HG02588 (cell line): ENCODE measurements at regions not wholly inside any gene's neighbourhood (a gene's known extent, or its start where the extent isn't known, plus 50 kb on each side); places are given as distances from the start of the nearest gene placed in this dataset.
A peak's percentile ranks its signal among the peaks of the same experiment; 100 is the strongest.

Experiments used
- ATAC-seq: cut with Tn5 transposase; IDR thresholded peaks from one replicate; pipeline ENCODE4 v1.9.1; 2021; ENCODE audit warnings: mild to moderate bottlenecking, moderate library complexity; ENCODE audit not compliant: unreplicated experiment

DNA sequence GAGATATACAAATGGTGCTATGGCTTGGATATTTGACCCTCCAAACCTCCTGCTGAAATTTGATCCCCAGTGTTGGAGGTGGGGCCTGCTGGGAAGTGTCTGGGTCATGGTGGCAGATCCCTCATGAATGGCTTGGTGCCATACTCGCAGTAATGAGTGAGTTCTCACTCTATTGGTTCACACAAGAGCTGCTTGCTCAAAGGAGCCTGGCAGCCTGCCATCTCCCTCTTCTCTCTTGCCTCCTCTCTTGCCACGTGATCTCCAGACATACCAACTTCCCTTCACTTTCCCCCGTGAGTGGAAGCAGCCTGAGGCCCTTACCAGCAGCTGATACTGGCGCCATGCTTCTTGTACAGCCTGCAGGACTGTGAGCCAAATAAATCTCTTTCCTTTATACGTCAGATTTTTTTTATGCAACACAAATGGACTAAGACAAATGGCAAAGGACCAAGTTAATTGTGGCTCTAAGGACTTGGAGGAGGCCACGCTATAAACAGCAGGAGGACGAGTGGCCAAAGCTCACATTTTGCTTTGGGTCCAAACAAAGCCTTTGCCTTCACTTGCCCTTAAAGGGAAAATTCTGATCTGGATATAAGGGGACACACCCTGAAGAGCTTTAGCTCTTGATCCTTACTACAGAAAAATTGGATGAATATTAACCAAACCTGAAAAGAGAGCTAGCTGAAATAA is 214.7 kb downstream of the SS18 start:
- ATAC-seq: no peak

GRCh38 chr18:25873833-25874232 is 216.6 kb downstream of the SS18 start:
- ATAC-seq: no peak

GRCh38 chr18:25866331-25866730 is 224.1 kb downstream of the SS18 start:
- ATAC-seq: no peak

- ATAC-seq: no peak
Observed at GRCh38 chr18:25862881-25863600, 227.4 kb downstream of the SS18 start.

DNA sequence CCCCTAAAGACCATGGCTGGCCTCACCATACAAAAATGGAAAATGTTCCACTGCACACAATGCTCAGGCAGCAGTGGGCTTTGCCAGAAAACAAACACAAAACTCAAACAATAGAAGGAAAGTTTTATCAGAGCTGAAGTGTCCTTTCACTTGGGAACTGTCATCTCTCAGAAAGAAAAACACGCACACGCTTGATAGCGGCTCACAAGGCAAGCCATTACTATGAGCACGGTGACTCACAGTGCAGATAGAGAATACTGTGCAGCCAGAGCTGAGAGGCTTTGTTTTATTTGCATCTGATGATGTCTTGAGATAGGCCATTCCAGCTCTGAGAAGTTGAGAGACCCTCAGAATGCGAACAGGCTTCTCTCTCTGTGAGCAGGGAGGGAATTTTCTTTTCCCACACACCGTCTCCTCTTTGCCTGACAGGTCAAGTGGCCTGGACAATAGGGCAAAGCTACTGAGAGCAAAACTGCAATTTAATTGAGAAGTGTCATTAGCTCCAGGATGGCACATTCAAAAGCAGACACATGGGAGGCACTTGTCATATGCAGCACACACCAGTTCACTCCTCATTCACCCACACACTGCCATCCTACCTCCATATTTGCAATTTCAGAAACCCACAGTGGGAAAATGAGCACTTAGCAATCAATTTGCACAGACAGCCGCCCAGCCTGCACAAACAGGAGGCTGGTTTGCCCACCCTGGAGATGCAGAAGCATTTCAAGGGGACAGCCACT is 236.6 kb downstream of the SS18 start:
- no peak for ATAC-seq

DNA sequence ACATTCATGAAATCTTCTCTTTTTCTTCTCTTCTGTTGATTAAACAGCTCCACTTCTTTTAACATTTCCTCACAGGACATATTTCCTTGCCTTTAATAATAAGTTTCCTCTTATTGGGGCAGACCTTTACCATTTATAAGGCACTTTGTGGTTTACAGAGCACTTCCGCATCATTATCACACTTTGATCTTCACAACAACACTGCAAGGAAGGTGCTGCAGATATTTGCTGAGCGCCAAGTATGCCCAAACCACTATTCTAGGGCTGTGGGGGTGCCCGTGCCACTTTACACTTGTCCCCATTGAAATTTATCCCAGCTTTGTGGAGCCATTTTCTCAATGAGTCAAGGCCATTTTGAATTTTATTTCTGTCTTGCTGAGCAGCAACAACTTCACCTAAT is 246.6 kb downstream of the SS18 start:
- ATAC-seq: no peak

- ATAC-seq: no peak
Observed at GRCh38 chr18:25842665-25843064, 247.7 kb downstream of the SS18 start.

- no peak for ATAC-seq
Observed at GRCh38 chr18:25834061-25834460, 256.4 kb downstream of the SS18 start.

DNA sequence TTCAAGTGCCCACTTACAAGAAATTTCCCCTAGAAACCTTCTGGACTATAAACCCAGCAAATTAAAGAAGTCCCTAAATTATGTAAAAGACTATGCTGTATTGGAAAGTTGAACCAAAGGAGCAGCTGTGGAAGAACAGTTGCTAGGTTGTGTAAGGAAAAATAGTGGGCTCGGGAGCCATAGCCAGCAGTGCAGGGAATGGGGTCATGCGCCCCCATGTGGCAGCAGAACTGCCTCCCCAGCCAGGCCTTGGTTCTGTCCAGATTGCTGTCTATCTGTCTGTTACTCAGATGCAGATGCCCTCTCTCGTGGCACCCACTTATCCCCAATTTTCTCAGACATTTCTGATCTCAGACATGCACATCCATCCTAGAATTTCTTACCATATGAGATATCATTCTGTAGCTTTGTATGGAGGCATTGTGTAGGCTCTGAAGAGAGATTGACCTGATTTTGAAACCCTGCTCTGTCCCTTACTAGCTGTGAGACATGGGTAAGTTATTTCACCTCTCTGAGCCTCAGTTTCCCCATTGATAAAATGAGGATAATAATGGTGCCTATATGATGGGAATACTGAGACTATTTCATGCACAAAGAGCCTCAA is 258.3 kb downstream of the SS18 start:
- peak; percentile 59 for ATAC-seq

DNA sequence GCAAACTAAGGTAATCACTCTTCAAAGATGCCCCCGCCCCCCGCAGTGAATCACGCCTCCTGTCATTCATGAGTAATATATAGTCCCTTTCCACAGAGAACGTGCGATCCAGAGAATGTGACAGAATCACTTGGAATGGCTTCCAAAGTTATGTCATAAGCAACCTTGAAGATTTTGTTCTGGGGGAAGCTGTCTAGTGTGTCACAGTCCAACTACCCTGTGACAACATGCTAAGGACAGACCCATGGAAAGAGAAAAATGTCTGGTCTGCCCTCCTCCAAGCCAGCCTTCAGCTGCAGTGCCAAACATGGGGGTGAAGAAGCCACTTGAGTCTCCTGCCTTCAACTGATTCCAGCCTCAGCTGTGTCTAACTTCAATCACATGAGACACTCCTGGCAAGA is 259.1 kb downstream of the SS18 start:
- ATAC-seq: no peak

DNA sequence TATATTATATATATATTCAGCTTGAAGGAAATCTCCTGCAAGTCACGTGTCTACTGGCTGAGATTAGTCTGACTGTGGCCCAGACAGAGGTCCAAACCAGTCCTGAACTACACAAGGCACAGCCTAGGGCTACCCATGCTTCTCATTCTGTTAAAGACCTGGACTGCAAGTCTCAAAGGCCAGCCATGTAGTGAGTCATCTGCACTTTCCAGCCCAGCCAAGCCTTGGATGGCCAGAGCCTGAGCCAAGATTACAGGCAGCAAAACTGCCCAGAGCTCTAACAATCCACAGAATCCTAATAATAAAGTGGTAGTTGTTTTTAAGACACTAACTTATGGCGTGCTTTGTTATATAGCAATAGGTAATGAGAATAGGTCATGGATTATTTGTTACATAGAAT is 259.6 kb downstream of the SS18 start:
- ATAC-seq: no peak

DNA sequence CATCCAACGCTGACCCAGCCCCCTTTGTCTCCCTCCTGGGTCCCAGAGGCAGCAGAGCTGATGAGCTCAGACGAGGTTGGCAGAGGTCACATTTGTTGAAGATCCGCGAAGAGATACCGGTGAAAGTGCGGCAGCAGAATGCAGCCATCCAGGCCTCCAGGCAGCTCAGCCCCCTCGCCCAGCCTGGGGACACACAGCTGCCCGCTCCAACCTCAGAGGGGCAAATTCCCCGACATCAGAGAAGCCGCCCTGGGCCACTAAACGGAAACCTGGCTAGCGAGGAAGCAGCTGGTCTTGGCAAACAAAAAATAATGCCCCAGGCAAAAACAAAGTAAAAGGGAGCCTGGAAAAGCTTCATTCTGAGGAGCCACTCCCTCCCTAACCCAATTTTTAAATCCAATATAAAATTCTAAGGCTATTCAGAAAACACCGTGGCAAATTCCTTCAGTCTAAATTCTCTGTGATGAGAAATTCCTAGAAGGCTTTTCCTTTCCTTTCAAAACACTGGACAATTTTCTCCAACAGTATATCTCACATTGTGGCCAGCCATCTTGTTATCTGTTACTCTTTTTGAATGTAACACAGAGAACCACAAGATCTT is 262.4 kb downstream of the SS18 start:
- ATAC-seq: no peak

DNA sequence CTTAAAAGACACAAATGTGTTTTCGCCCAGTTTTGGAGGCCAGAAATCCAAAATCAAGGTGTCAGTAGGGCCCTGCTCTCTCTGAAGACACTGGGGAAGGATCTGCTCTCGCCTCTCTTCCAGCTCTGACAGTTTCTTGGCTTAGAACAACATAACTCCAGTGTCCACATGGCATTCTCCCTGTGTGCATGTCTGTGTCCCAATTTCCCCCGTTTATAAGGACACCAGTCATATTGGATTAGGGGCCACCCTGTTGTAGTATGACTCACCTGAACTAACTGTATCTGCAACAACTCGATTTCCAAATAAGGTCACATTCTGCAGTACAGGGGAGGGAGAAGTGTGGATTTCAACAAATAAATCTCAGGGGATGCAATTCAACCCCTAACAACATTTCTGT is 263.2 kb downstream of the SS18 start:
- ATAC-seq: no peak

GRCh38 chr18:25826823-25827222 is 263.6 kb downstream of the SS18 start:
- no peak for ATAC-seq

DNA sequence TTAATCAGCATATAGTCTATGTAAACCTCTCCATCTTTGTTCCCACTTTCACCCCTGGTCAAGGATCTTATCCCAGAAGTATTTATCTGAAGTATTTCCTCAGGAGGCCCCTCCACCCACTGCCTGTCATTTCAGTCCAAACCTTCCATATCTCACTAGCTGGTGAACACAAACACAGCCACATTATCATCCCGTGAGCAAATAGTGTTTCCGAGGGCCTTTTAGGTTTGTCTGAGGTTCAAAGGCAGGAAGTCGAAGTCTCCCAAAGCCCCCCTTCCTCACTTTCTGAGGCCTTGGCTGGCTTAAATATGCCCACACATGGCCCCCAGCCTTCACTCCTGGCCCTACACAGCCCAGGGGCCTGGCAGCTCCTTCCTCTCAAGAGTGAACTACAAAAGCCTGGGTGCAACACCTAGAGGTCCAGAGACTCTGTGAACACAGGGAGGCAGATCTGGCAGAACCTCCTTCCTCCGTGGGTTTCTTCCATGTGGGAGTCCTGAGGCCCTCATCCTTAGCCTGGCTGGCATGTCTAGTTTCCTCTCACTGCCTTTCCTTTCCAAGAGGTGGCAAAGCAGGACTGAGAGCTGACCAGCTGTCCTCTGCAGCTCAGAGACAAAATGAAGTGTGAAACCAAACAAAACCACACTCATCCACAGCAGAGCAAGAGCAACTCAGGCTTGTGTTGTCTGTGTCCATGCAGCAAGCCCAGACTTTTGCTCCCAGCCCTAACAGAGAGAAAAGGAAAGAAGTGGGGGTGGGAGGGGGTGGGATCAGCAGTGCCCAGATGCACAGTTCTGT is 264.2 kb downstream of the SS18 start:
- ATAC-seq: no peak

GRCh38 chr18:25825056-25825455 is 265.4 kb downstream of the SS18 start:
- no peak for ATAC-seq

DNA sequence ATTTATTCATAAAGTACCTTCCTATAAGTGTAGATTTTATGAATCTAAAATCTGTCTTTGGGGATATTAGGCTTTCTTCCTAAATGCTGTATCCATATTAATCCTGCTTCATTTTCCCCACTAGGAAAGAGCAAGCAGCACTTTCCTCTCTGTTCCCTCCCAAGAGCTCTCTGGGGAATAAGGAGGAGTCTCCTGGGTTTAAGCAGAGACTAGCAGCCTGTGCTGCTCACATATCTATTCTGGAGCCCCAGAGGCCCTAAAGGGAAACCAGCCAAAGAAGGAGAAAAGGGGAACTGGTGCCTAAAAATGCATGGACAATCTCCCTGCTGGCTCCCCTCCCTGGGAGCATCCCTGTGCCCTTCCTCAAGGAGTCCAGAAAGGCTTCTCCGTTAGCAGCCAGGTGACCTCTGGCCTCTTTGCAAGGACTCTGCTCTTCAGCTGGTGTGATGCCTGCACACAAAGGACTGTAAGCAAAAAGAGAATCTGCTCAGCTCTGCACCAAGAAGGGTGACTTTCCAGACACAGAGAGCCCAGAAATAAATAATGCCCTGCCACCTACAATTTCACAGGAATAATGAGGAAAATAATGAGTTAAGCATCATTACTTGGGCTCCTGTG is 270.6 kb downstream of the SS18 start:
- no peak for ATAC-seq

DNA sequence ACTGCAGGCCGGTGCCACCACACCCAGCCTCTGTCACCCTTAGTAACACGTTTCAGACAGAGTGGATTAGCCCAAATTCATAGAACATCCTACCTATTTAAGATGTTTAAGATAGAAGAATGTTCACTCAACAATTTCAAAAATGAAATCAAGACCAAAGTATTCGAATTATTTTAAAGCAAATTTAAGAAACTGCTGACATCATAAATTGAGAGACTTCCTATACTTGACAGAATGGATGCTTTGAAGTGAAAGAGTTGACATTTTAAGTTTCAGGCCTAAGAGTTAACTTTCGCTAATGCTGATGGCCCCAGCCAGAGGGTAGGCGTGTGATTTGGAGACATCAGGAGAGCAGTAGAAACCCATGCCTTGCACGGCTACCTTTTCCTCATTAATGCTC is 271.9 kb downstream of the SS18 start:
- no peak for ATAC-seq

DNA sequence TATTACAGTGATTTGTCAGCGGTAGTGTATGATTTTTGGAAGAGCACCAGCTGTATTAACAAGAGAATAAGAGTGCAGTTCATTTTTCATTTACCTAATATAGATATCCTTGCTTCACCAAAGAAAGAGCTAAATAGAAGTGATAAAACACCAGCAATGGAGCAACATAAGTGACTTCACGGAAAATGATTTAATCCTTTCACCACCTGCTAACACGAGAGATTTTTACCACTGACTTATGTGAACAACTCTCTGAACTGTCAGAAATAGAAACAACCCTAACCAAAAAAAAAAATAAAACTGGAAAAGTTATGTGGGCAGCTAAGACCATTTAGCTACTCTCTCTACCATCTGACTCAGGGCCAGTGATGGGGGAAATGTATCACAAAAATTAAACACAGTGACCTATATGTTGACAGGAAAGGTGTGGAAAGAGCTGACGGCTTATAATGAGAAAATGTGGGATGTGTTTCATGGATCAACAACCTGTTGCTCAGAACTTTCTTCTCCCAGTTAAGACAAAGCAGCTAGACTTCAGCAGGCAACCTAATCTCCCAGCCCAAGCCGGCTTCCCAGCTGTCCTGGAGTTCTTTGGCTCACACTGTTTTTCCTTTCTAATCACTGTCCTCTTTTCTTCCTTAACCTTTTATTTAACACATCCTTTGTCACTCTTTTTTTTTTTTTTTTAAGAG is 272.7 kb downstream of the SS18 start:
- no peak for ATAC-seq
